Bronchial epithelial cell (primary cell): ENCODE measurements at regions not wholly inside any gene's neighbourhood (a gene's known extent, or its start where the extent isn't known, plus 50 kb on each side); places are given as distances from the start of the nearest gene placed in this dataset.

Experiments used
- DNase-seq: peaks from one replicate; pipeline ENCODE4 v3.0.0-alpha.2; 2010; ENCODE audit warnings: low read depth
- FAIRE-seq: peaks from 2 replicates; lab custom pipeline; 2011; peaks lifted over from hg19 to GRCh38; lab: Jason Lieb, UNC
- H3K27me3 ChIP-seq: 2 replicates; pipeline ENCODE4 v1.5.1; 2011; ENCODE audit warnings: low read length; ENCODE audit not compliant: control insufficient read depth, insufficient read depth
- H3K36me3 ChIP-seq: 2 replicates; pipeline ENCODE4 v1.5.1; 2011; ENCODE audit warnings: low read length; ENCODE audit not compliant: control insufficient read depth, insufficient read depth
- H3K4me3 ChIP-seq: 2 replicates; pipeline ENCODE4 v1.5.1; 2011; ENCODE audit warnings: mild to moderate bottlenecking, low read depth, low read length, control low read depth
- TF ChIP-seq, protein P1 (sequence below): IDR thresholded peaks from 2 replicates; pipeline ENCODE4 v1.5.1; 2011; ENCODE audit warnings: mild to moderate bottlenecking, moderate library complexity, low read length, control low read depth, inconsistent platforms; ENCODE audit not compliant: insufficient read depth, severe bottlenecking

DNA sequence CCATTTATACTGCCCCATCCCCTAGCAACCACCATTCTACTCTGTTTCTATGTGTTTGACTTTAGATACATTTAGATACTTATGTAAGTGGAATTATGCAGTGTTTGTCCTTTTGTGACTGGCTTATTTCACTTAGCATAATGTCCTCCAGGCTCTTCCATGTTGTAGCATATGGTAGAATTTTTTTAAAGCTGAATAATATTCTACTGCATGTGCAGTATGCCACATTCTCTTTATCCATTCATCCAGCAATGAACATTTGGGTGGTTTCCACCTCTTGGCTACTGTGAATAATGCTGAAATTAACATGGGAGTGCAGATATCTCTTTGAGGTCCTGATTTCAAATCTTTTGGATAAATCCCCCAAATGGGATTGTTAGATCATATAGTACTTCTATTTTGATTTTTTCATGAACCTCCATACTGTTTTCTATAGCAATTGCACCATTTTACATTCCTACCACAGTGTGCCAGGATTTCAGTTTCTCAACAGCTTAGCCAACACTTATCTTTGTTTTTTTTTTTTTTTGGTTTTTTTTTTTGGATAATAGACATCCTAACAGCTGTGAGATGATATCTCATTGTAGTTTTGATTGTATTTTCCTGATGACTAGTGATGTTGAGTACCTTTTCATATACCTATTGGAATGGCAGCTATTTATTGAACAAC is 105.9 kb upstream of the LNX1 start:
- TF ChIP-seq, protein P1, sequence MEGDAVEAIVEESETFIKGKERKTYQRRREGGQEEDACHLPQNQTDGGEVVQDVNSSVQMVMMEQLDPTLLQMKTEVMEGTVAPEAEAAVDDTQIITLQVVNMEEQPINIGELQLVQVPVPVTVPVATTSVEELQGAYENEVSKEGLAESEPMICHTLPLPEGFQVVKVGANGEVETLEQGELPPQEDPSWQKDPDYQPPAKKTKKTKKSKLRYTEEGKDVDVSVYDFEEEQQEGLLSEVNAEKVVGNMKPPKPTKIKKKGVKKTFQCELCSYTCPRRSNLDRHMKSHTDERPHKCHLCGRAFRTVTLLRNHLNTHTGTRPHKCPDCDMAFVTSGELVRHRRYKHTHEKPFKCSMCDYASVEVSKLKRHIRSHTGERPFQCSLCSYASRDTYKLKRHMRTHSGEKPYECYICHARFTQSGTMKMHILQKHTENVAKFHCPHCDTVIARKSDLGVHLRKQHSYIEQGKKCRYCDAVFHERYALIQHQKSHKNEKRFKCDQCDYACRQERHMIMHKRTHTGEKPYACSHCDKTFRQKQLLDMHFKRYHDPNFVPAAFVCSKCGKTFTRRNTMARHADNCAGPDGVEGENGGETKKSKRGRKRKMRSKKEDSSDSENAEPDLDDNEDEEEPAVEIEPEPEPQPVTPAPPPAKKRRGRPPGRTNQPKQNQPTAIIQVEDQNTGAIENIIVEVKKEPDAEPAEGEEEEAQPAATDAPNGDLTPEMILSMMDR: no peak
- no peaks in the 10 kb centered on the region for H3K27me3 ChIP-seq
- H3K36me3 ChIP-seq: no peaks in the 10 kb centered on the region
- no peak for DNase-seq
- no peak for FAIRE-seq
- no peak overlapping the region for H3K4me3 ChIP-seq

DNA sequence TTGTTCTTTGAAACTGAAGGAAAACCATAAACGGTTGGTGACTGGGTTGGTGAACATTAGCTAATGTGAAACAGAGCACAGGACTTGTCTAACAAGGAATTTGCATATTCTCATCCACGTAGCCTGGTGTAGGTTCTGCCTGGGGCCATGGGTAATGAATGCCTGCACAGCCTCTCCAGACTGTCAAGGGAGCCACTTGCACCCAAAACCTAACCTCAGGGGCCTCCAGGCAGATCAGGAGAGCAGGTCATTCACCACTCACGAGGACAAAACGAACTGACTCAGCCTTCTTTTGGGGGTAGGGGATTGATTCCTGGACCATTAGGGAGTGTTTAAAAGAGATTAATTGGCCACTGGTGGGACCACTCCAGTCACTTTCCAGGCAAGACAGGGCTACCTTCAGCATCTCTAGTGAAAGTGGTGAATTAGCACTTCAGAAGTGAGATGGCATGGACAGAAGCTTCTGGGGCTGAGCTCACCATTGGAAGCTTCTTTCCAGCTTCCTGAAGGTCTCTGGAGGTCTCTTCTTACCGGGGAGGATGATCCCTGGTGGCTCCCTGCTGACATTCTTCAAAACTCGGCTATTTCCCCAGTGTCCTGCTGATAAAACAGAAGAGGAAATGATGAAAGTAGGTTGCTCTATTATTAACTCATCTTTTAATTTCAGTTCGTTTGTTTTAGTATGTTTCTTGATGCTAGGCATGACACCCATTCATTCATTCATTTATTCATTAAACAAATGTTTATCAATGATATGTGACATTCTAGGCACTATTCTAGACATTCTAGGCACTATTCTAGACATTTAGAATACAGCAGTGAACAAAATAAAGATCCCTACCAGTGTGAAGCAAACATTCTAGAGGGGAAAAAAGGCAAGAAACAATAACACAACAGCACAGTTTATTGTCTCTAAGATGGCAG is 104.5 kb upstream of the LNX1 start:
- no peak for FAIRE-seq
- TF ChIP-seq, protein P1: no peak
- no peaks in the 10 kb centered on the region for H3K36me3 ChIP-seq
- DNase-seq: no peak
- no peak overlapping the region for H3K4me3 ChIP-seq
- H3K27me3 ChIP-seq: no peaks in the 10 kb centered on the region

DNA sequence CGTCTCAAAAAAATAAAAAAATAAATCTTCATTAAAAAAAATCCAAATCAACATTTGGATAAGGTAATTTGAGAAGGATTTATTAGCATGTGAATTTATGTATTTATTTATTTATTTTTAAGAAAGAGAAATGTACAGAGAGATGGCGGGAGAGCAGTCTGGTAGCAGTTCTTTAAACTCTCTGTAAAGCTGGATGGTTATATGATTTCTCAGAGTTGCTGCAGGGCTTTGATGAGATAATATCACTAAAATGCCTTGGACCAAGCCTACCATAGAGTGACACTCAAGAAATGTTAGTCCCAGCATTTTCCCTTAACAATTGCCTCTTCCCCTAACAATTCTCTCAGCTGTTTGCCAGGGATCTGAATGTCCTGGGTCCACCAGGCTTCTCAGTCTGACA is 103.4 kb upstream of the LNX1 start:
- no peak for FAIRE-seq
- no peak overlapping the region for H3K4me3 ChIP-seq
- H3K27me3 ChIP-seq: peaks cover 1% of the 10 kb centered on the region
- no peaks in the 10 kb centered on the region for H3K36me3 ChIP-seq
- DNase-seq: no peak
- TF ChIP-seq, protein P1: no peak

DNA sequence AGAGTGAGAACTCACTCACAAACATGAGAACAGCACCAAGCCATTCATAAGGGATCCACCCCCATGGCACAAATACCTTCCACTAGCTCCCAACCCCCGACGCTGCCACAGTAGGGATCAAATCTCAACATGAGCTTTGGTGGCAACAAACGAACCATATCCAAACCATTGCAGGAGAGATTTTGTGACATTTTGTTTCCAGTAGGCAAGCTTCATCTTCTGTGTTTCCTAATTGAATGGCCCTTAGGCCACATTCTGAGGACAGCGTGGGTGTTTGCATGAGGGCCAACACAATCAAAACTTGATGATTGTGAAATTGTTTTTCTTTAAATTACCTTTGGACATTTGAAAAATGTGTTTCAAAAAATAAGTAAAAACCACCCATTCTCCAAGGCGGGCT is 102.6 kb upstream of the LNX1 start:
- Histone ChIP-seq H3K27me3 (peaks cover 4% of the 10 kb centered on the region), H3K4me3 (no peak overlapping the region), H3K36me3 (no peaks in the 10 kb centered on the region)
- FAIRE-seq (no peak), DNase-seq (no peak)
- TF ChIP-seq, protein P1: no peak

DNA sequence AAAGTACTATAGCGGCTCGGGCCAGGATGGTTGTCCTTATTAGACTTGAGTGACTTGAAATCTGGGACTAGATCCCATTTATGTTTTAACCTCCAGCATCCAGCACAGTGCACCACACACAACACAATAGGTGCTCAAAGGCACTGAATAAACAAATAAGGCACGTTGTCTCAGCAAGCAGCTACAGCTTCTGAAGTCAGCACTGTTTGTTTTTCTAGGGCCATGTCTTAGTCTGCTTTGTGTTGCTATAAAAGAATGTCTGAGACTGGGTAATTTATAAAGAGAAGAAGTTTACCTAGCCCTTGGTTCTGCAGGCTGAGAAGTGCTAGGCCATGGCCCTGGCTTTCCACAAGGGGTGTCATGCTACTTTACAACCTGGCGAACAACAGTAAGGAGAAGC is 102.1 kb upstream of the LNX1 start:
- no peaks in the 10 kb centered on the region for H3K36me3 ChIP-seq
- no peak overlapping the region for H3K4me3 ChIP-seq
- DNase-seq (no peak), FAIRE-seq (peak; percentile 82)
- TF ChIP-seq, protein P1: no peak
- H3K27me3 ChIP-seq: peaks cover 4% of the 10 kb centered on the region
